Liver (tissue), 8 donors: ENCODE measurements at regions not wholly inside any gene's neighbourhood (a gene's known extent, or its start where the extent isn't known, plus 50 kb on each side); places are given as distances from the start of the nearest gene placed in this dataset.
"Not testable (repeated sequence)": the region's sequence is repeated elsewhere in the genome, so short reads cannot be mapped to it uniquely, and the experiment has no call there.

Experiments
- DNase-seq: peaks from one replicate; pipeline ENCODE4 v3.0.0-alpha.2; 2017; ENCODE audit warnings: low spot score
- H3K27ac ChIP-seq, 2 donors: one replicate each; pipeline ENCODE4 v1.7.0; 2013; ENCODE audit warnings: inconsistent platforms in 2 of 2, low read length in 2 of 2, control low read depth in 1 of 2, low read depth in 1 of 2, mild to moderate bottlenecking in 1 of 2
- H3K27me3 ChIP-seq, 4 donors: one replicate each; pipeline versions ENCODE4 v1.6.1 to v1.7.0; 2013; ENCODE audit warnings: low read length in 3 of 4, inconsistent platforms in 1 of 4, mild to moderate bottlenecking in 1 of 4, moderate library complexity in 1 of 4; ENCODE audit not compliant: control insufficient read depth in 4 of 4, insufficient read depth in 4 of 4
- H3K36me3 ChIP-seq, 4 donors: one replicate each; pipeline versions ENCODE4 v1.6.1 to v1.7.0; 2013; ENCODE audit warnings: low read length in 3 of 4, mild to moderate bottlenecking in 3 of 4, low read depth in 1 of 4, moderate library complexity in 1 of 4; ENCODE audit not compliant: control insufficient read depth in 4 of 4, insufficient read depth in 3 of 4
- H3K4me1 ChIP-seq, 4 donors: one replicate each; pipeline versions ENCODE4 v1.6.1 to v1.7.0; 2013; ENCODE audit warnings: low read length in 3 of 4, mild to moderate bottlenecking in 3 of 4, moderate library complexity in 1 of 4; ENCODE audit not compliant: control insufficient read depth in 4 of 4, insufficient read depth in 4 of 4
- H3K4me3 ChIP-seq, 3 donors: one replicate each; pipeline versions ENCODE4 v1.6.1 to v1.7.0; 2013; ENCODE audit warnings: low read length in 3 of 3, control low read depth in 1 of 3, low read depth in 1 of 3, mild to moderate bottlenecking in 1 of 3
- H3K9ac ChIP-seq, 2 donors: one replicate each; pipeline ENCODE4 v1.7.0; 2013; ENCODE audit warnings: low read length in 2 of 2, mild to moderate bottlenecking in 2 of 2, moderate library complexity in 2 of 2, control low read depth in 1 of 2, low read depth in 1 of 2
- H3K9me3 ChIP-seq, 4 donors: one replicate each; pipeline versions ENCODE4 v1.6.1 to v1.7.0; 2013; ENCODE audit warnings: low read length in 3 of 4; ENCODE audit not compliant: control insufficient read depth in 4 of 4
- CTCF ChIP-seq: fragments of 150-350 bp; IDR thresholded peaks from 2 replicates; pipeline ENCODE4 v1.5.1; 2017; ENCODE audit warnings: improper control_type of control experiment, low read depth, low read length; ENCODE audit not compliant: missing input control
- EGR1 ChIP-seq, 2 donors: IDR thresholded peaks; 2 replicates each; pipeline ENCODE4 v1.6.1; 2016 to 2018; ENCODE audit warnings: antibody characterized with exemption in 2 of 2, low read depth in 2 of 2
- FOXA2 ChIP-seq: IDR thresholded peaks from 2 replicates; pipeline ENCODE4 v1.6.1; 2016; ENCODE audit warnings: antibody characterized with exemption
- GABPA ChIP-seq, 2 donors: IDR thresholded peaks in 1 of 2; conservative IDR thresholded peaks in 1 of 2; 2 replicates each; pipeline ENCODE4 v1.6.1; 2016; ENCODE audit warnings: antibody characterized with exemption in 2 of 2, mild to moderate bottlenecking in 1 of 2, moderate library complexity in 1 of 2
- HNF4A ChIP-seq, 2 donors: conservative IDR thresholded peaks; 2 replicates each; pipeline ENCODE4 v1.6.1; 2016; ENCODE audit warnings: antibody characterized with exemption in 2 of 2, mild to moderate bottlenecking in 2 of 2
- JUND ChIP-seq, 2 donors: IDR thresholded peaks; 2 replicates each; pipeline ENCODE4 v1.6.1; 2016; ENCODE audit warnings: antibody characterized with exemption in 2 of 2
- NR2F2 ChIP-seq: IDR thresholded peaks from 2 replicates; pipeline ENCODE4 v1.6.1; 2016; ENCODE audit warnings: antibody characterized with exemption
- RAD21 ChIP-seq, 2 donors: IDR thresholded peaks; 2 replicates each; pipeline ENCODE4 v1.6.1; 2016; ENCODE audit warnings: antibody characterized with exemption in 2 of 2, mild to moderate bottlenecking in 2 of 2
- RXRA ChIP-seq, 2 donors: IDR thresholded peaks; 2 replicates each; pipeline ENCODE4 v1.6.1; 2017 to 2018; ENCODE audit warnings: antibody characterized with exemption in 2 of 2, mild to moderate bottlenecking in 1 of 2
- SP1 ChIP-seq: IDR thresholded peaks from 2 replicates; pipeline ENCODE4 v1.6.1; 2018; ENCODE audit warnings: antibody characterized with exemption, mild to moderate bottlenecking
- TAF1 ChIP-seq: conservative IDR thresholded peaks from 2 replicates; pipeline ENCODE4 v1.6.1; 2016; ENCODE audit warnings: antibody characterized with exemption, mild to moderate bottlenecking
- YY1 ChIP-seq: IDR thresholded peaks from 2 replicates; pipeline ENCODE4 v1.6.1; 2016; ENCODE audit warnings: antibody characterized with exemption, mild to moderate bottlenecking
- WGBS: extraction: QIAGEN DNeasy Blood & Tissue Kit; methylation state at CpG from one replicate; pipeline ENCODE4 v1.1.7; 2013; 5-methylcytosine and 5-hydroxymethylcytosine counted together
- TF ChIP-seq, protein P1 (sequence below): IDR thresholded peaks from 2 replicates; pipeline ENCODE4 v1.6.1; 2016; ENCODE audit warnings: antibody characterized with exemption
- TF ChIP-seq, protein P2 (sequence below): IDR thresholded peaks from 2 replicates; pipeline ENCODE4 v1.6.1; 2016; ENCODE audit warnings: antibody characterized with exemption
- donor health status: healthy.
- donor health status: healthy.
- donor health status: healthy.
- donor health status: healthy.
- donor health status: healthy.

DNA sequence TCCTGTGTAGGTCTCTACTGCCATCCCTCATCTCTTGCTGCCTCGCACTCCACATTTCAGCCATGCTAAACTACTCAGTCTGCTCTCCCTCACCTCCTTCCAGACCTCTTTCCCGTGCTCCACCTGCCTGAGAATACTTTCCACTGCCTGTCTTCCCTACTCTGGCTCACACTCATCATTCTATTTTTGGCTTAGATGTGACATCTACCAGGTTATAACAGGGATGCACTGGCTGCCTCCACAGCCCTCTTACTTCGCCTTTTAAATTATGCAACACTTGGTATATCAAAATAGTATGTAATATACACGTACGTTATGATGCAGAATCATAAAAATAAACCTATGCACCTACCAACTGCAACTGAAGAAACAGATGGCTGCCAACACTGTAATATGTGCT lies 222.8 kb upstream of the DTNBP1 start:
- H3K27ac ChIP-seq = no peak overlapping the region
- 90% methylated on average over 5 of the region's 5 CpGs for WGBS
- H3K9me3 ChIP-seq = no peaks in the 10 kb centered on the region
- DNase-seq = no peak
- TF ChIP-seq CTCF (no peak), SP1 (no peak)
- H3K36me3 ChIP-seq = no peaks in the 10 kb centered on the region
- no peaks in the 10 kb centered on the region for H3K4me1 ChIP-seq
- peaks cover 0 to 3% (median 0%) of the 10 kb centered on the region in 4 donors for H3K27me3 ChIP-seq
- no peak overlapping the region for H3K4me3 ChIP-seq
- no peak overlapping the region for H3K9ac ChIP-seq

DNA sequence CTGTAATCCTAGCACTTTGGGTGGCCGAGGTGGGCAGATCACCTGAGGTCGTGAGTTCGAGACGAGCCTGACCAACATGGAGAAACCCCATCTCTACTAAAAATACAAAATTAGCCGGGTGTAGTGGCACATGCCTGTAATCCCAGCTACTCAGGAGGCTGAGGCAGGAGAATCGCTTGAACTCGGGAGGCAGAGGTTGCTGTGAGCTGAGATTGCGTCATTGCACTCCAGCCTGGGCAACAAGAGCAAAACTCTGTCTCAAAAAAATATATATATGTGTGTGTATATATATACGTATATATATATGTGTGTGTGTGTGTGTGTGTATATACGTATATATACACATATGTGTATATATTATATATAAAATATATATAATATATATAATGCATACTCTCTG lies 220.8 kb upstream of the DTNBP1 start:
- H3K4me3 ChIP-seq, H3K27me3 ChIP-seq, H3K36me3 ChIP-seq, H3K9me3 ChIP-seq, H3K27ac ChIP-seq, H3K9ac ChIP-seq, H3K4me1 ChIP-seq, DNase-seq: not testable (repeated sequence)
- WGBS = 91% methylated on average over 10 of the region's 10 CpGs

DNA sequence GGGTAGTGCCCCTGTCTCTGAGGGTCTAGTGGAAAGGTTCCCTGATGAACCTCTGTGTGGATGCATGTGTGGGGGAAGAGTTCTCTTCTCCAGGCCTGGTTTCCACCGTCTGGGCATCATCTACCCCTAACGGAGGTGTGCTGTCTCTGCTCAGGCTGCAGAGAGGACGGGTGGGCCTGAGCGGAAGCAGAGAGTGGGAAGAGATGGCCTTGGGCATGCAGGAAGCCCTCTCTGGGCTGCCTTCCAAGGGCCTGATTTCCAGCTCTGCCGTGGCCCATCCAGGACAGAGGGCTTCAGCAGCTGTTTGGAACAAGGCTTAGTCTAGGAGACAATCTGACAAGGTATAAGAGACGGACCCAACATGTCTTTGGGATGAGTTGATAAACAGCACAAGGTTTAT lies 220.1 kb upstream of the DTNBP1 start:
- no peak overlapping the region for H3K27ac ChIP-seq
- 80% methylated on average over 6 of the region's 6 CpGs for WGBS

GRCh38 chr6:15882345-15882744 lies 219.5 kb upstream of the DTNBP1 start:
- H3K9ac ChIP-seq = no peak overlapping the region
- 69% methylated on average over 4 of the region's 4 CpGs for WGBS
- no peaks in the 10 kb centered on the region for H3K9me3 ChIP-seq
- H3K27me3 ChIP-seq = peaks cover 0 to 3% (median 0%) of the 10 kb centered on the region in 4 donors
- H3K4me1 ChIP-seq = no peaks in the 10 kb centered on the region
- no peak for DNase-seq
- H3K27ac ChIP-seq = no peak overlapping the region
- H3K36me3 ChIP-seq = no peaks in the 10 kb centered on the region
- no peak overlapping the region for H3K4me3 ChIP-seq
- TF ChIP-seq, protein P1, sequence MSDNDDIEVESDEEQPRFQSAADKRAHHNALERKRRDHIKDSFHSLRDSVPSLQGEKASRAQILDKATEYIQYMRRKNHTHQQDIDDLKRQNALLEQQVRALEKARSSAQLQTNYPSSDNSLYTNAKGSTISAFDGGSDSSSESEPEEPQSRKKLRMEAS = no peak
- TF ChIP-seq TAF1 = no peak
- TF ChIP-seq, protein P2, sequence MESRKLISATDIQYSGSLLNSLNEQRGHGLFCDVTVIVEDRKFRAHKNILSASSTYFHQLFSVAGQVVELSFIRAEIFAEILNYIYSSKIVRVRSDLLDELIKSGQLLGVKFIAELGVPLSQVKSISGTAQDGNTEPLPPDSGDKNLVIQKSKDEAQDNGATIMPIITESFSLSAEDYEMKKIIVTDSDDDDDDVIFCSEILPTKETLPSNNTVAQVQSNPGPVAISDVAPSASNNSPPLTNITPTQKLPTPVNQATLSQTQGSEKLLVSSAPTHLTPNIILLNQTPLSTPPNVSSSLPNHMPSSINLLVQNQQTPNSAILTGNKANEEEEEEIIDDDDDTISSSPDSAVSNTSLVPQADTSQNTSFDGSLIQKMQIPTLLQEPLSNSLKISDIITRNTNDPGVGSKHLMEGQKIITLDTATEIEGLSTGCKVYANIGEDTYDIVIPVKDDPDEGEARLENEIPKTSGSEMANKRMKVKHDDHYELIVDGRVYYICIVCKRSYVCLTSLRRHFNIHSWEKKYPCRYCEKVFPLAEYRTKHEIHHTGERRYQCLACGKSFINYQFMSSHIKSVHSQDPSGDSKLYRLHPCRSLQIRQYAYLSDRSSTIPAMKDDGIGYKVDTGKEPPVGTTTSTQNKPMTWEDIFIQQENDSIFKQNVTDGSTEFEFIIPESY = no peak
- no peak for TF ChIP-seq RAD21 (IDR thresholded peaks at IDR 0.05)
- no peak for TF ChIP-seq YY1
- TF ChIP-seq CTCF = no peak
- TF ChIP-seq HNF4A (conservative IDR thresholded peaks at IDR 0.05) = no peak
- no peak for TF ChIP-seq NR2F2
- no peak for TF ChIP-seq EGR1 (IDR thresholded peaks at IDR 0.05; ENCODE audit: low read depth in 2 of 2)
- TF ChIP-seq JUND (IDR thresholded peaks at IDR 0.05) = no peak

More for the DNA sequence above, 220.1 kb upstream of the DTNBP1 start:
- H3K9ac ChIP-seq = no peak overlapping the region
- no peak for TF ChIP-seq SP1
- TF ChIP-seq FOXA2 = no peak
- TF ChIP-seq, protein P1 = no peak
- no peak for TF ChIP-seq NR2F2
- no peak for TF ChIP-seq EGR1 (IDR thresholded peaks at IDR 0.05; ENCODE audit: low read depth in 2 of 2)
- TF ChIP-seq GABPA (IDR thresholded peaks at IDR 0.05 in 1 of 2, conservative IDR thresholded peaks at IDR 0.05 in 1 of 2) = no peak
- no peak for TF ChIP-seq RXRA (IDR thresholded peaks at IDR 0.05)
- TF ChIP-seq, protein P2 = no peak
- H3K4me1 ChIP-seq = no peaks in the 10 kb centered on the region
- DNase-seq = no peak
- H3K36me3 ChIP-seq = no peaks in the 10 kb centered on the region
- peaks cover 0 to 3% (median 0%) of the 10 kb centered on the region in 4 donors for H3K27me3 ChIP-seq
- no peaks in the 10 kb centered on the region for H3K9me3 ChIP-seq
- no peak overlapping the region for H3K4me3 ChIP-seq
